OCI-LY7 (cell line): ENCODE measurements at regions not wholly inside any gene's neighbourhood (a gene's known extent, or its start where the extent isn't known, plus 50 kb on each side); places are given as distances from the start of the nearest gene placed in this dataset.

Source experiments
- EZH2phosphoT487 ChIP-seq: fragments of 200-600 bp; sonication (generic); IDR thresholded peaks from 2 replicates; pipeline ENCODE4 v1.6.1; 2018; ENCODE audit warnings: low read depth, borderline replicate concordance, mild to moderate bottlenecking, mixed run types, antibody characterized with exemption, low read length, moderate library complexity, mixed read lengths
- TF ChIP-seq, protein P1 (sequence below): fragments of 200-600 bp; sonication (generic); conservative IDR thresholded peaks from 2 replicates; pipeline ENCODE4 v1.5.1; 2014; ENCODE audit warnings: mild to moderate bottlenecking, antibody characterized with exemption, low read length, moderate library complexity, mixed read lengths

DNA sequence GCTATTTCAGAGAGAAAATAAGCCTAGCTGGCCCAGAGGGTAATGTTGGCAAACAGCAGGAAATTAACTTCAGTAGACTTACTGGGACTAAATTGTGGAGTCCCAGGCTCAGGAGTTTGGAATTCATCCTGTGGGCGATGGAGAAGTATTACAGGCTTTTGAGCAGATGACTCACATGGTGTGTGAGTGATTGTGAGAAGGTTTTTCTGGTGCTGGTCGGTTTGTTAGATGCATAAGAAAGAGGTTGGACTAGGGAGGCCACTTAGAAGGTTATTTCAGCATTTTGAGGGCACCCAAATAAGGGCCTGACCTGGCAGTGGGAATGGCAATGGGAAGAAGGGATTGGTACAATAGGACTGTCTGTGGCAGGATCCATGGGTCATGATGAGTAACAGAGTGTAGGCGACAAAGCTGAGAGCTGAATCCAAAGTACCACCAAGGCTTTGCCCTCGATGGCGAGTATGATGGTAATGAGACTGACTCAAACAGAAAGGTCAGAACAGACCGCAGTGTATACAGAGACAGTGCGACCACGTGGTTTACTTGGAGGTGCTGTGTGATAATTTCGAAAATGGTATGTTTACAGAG is 69.2 kb upstream of the KIF26B start:
- TF ChIP-seq, protein P1, sequence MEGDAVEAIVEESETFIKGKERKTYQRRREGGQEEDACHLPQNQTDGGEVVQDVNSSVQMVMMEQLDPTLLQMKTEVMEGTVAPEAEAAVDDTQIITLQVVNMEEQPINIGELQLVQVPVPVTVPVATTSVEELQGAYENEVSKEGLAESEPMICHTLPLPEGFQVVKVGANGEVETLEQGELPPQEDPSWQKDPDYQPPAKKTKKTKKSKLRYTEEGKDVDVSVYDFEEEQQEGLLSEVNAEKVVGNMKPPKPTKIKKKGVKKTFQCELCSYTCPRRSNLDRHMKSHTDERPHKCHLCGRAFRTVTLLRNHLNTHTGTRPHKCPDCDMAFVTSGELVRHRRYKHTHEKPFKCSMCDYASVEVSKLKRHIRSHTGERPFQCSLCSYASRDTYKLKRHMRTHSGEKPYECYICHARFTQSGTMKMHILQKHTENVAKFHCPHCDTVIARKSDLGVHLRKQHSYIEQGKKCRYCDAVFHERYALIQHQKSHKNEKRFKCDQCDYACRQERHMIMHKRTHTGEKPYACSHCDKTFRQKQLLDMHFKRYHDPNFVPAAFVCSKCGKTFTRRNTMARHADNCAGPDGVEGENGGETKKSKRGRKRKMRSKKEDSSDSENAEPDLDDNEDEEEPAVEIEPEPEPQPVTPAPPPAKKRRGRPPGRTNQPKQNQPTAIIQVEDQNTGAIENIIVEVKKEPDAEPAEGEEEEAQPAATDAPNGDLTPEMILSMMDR = no peak
- TF ChIP-seq EZH2phosphoT487 = no peak
